ENCODE measurements at regions not wholly inside any gene's neighbourhood (a gene's known extent, or its start where the extent isn't known, plus 50 kb on each side); places are given as distances from the start of the nearest gene placed in this dataset.

GRCh38 chr4:117621673-117622072 lies 412.6 kb upstream of the NDST3 start:
- ChIA-PET POLR2A (no interaction called here), CTCF (interaction anchor here (0.8 kb wide), 1 partner anchor 8 kb away, joined by 3 read pairs; no protein-coding TSS in a partner anchor)
- TF ChIP-seq HOXB5 (CRISPR knock-in tag; IDR thresholded peaks at IDR 0.05) (no peak), CTCF (IDR thresholded peaks at IDR 0.05) (no peak), KDM5A (IDR thresholded peaks at IDR 0.05) (no peak), CHD2 (IDR thresholded peaks at IDR 0.05; ENCODE audit: low read length, partially characterized antibody) (no peak), TP53 (CRISPR knock-in tag; IDR thresholded peaks at IDR 0.05) (no peak), SMC3 (IDR thresholded peaks at IDR 0.05) (no peak), CEBPB (IDR thresholded peaks at IDR 0.05) (no peak), MAX (IDR thresholded peaks at IDR 0.05) (no peak), HOXB13 (CRISPR knock-in tag; IDR thresholded peaks at IDR 0.05; ENCODE audit: low read depth) (no peak), CBX8 (IDR thresholded peaks at IDR 0.05) (no peak), HOXA7 (CRISPR knock-in tag; IDR thresholded peaks at IDR 0.05) (no peak), RFX5 (IDR thresholded peaks at IDR 0.05) (no peak), E2F6 (IDR thresholded peaks at IDR 0.05; ENCODE audit: borderline replicate concordance, low read depth) (no peak), EHF (CRISPR knock-in tag; IDR thresholded peaks at IDR 0.05) (no peak), TFCP2L1 (CRISPR knock-in tag; IDR thresholded peaks at IDR 0.05) (no peak), FOSB (CRISPR knock-in tag; IDR thresholded peaks at IDR 0.05) (no peak)
- no peak for FAIRE-seq
- no peak for ATAC-seq
- Histone ChIP-seq H3K4me1 (no peaks in the 10 kb centered on the region), H3K27ac (no peak overlapping the region), H3K4me3 (no peak overlapping the region), H3K9me3 (no peaks in the 10 kb centered on the region), H3K4me2 (no peak overlapping the region)
- 30% methylated on average over 4 of the region's 4 CpGs for WGBS (ENCODE audit: missing lambda C conversion rate)
- DNase-seq (ENCODE audit: low read depth in 1 of 2, low spot score in 1 of 2) = no peak

- CTCF ChIA-PET = no interaction called here
- no peak for FAIRE-seq
- H3K9me3 ChIP-seq = no peaks in the 10 kb centered on the region
- TF ChIP-seq PHF8 (IDR thresholded peaks at IDR 0.05; ENCODE audit: borderline replicate concordance, low read depth) = no peak
- no peak for TF ChIP-seq POLR2A (IDR thresholded peaks at IDR 0.05; ENCODE audit: low read length)
- TF ChIP-seq RNF2 (IDR thresholded peaks at IDR 0.05; ENCODE audit: borderline replicate concordance, low read depth) = no peak
- TF ChIP-seq ZFP36 (IDR thresholded peaks at IDR 0.05; ENCODE audit: borderline replicate concordance, partially characterized antibody) = no peak
- TF ChIP-seq HMGXB4 (CRISPR knock-in tag; IDR thresholded peaks at IDR 0.05; ENCODE audit: borderline replicate concordance) = no peak
- TF ChIP-seq HOXB5 (CRISPR knock-in tag; IDR thresholded peaks at IDR 0.05) = no peak
- TF ChIP-seq JUNB (IDR thresholded peaks at IDR 0.05) = no peak
- TF ChIP-seq CBX2 (IDR thresholded peaks at IDR 0.05; ENCODE audit: borderline replicate concordance, low read depth) = no peak
- TF ChIP-seq MAZ (IDR thresholded peaks at IDR 0.05; ENCODE audit: borderline replicate concordance, low read depth, low read length) = no peak
- TF ChIP-seq CTCF (IDR thresholded peaks at IDR 0.05) = no peak
- no peak for TF ChIP-seq CBX8 (IDR thresholded peaks at IDR 0.05)
- TF ChIP-seq ESRRA (IDR thresholded peaks at IDR 0.05; ENCODE audit: borderline replicate concordance, low read length) = no peak
- no peak for TF ChIP-seq TP53 (CRISPR knock-in tag; IDR thresholded peaks at IDR 0.05)
- TF ChIP-seq BHLHE40 (IDR thresholded peaks at IDR 0.05; ENCODE audit: low read depth, low read length) = no peak
- no peak for TF ChIP-seq KDM1A (IDR thresholded peaks at IDR 0.05; ENCODE audit: low read depth)
- no peak for TF ChIP-seq HEYL (CRISPR knock-in tag; IDR thresholded peaks at IDR 0.05)
- no peak for TF ChIP-seq CHD2 (IDR thresholded peaks at IDR 0.05; ENCODE audit: low read length, partially characterized antibody)
- ATAC-seq = no peak
- H3K27ac ChIP-seq = no peak overlapping the region
- no peak overlapping the region for H3K4me3 ChIP-seq
- no peak for DNase-seq (ENCODE audit: low read depth in 1 of 2, low spot score in 1 of 2)
- POLR2A ChIA-PET = no interaction called here
- H3K4me1 ChIP-seq = no peaks in the 10 kb centered on the region
- H3K4me2 ChIP-seq = no peak overlapping the region
- 0% methylated on average over 1 of the region's 1 CpG for WGBS (ENCODE audit: missing lambda C conversion rate)
Observed at GRCh38 chr4:117623326-117623725, 411.0 kb upstream of the NDST3 start.

Measured in A549 (cell line).